Activated CD4-positive, alpha-beta T cell treated with anti-CD3 and anti-CD28 coated beads, Interleukin-2, amount 50 U/mL, for 24 hours (primary cell): ENCODE measurements at regions not wholly inside any gene's neighbourhood (a gene's known extent, or its start where the extent isn't known, plus 50 kb on each side); places are given as distances from the start of the nearest gene placed in this dataset.
"Not testable (repeated sequence)": the region's sequence is repeated elsewhere in the genome, so short reads cannot be mapped to it uniquely, and the experiment has no call there.

Experiments used
- DNase-seq, 2 donors: peaks; one replicate each; pipeline ENCODE4 v3.0.0-alpha.2; 2020; ENCODE audit warnings: low read depth in 1 of 2, low spot score in 1 of 2

GRCh38 chr2:111492995-111493719 is 372.4 kb downstream of the BCL2L11 start:
- not testable (repeated sequence) for DNase-seq

- DNase-seq, result not testable (repeated sequence)
These were observed 373.0 kb downstream of the BCL2L11 start for GRCh38 chr2:111493720-111494078.

DNA sequence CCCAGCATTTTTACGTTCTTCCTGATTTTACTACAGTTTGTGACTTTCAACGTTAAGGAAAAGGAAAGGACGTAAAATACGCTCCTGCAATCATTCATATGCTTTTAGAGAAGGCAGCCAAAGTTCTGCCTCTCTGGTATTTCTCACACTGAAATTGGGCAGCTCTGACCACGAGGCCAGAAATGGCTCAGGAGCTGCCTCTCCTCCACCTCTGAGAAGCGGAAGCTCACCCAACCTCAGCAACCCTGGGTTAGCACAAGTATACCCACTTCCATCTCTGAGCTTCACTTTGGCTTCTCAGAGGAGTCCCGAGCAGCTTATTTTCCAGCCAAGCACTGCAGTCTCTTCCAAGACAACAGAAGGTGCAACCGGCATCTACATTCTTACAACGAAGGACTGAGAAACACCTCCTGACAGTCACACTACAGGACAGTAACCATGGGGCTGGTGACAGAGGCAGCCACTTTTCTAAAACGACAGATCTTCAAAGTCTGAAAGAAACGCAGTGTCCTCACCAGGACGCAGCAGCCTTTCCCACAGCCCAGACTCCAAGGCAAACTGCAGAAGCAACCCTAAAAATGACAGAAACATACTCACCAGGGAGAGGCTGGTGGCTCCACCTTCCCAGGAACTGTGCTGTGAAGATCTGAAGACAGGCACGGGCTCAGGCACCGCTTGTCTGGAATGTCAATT is 373.7 kb downstream of the BCL2L11 start:
- not testable (repeated sequence) for DNase-seq

DNA sequence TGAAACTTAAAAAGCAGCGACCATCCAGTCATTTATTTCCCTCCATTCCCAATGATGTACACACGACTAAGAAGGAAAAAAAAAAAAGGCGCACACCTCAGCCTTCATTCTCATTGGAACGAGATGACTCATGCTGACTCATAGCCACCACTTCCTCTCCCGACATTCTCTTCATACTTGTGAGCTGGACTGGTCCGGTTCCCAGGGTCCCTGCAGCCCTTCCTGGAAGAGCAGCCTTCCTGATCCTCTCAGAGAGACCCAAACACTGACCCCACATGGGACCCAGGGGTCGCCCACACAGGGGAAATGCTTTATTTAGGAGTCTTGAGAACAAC is 374.2 kb downstream of the BCL2L11 start:
- not testable (repeated sequence) for DNase-seq

DNA sequence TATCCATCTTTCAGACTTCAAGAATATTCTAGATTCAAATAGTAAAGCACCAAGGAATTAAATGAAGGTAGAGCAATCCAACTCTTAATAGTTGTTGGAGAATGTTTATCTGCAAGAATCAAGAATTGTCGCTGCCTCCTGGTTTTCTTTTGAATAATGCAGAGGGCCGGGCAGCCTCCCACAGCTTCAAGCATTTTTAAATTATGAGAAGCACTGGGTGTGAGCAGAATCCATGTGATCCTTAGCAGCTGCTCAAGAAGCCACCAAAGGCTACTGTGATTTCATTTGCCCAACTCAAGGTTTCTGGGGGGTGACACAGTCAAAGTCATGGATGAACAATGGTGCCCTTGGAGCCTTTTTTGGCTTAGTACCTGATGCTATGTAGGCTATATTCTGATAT is 374.9 kb downstream of the BCL2L11 start:
- DNase-seq, result not testable (repeated sequence)

- not testable (repeated sequence) for DNase-seq
These were observed 375.5 kb downstream of the BCL2L11 start for GRCh38 chr2:111496176-111496575.

DNA sequence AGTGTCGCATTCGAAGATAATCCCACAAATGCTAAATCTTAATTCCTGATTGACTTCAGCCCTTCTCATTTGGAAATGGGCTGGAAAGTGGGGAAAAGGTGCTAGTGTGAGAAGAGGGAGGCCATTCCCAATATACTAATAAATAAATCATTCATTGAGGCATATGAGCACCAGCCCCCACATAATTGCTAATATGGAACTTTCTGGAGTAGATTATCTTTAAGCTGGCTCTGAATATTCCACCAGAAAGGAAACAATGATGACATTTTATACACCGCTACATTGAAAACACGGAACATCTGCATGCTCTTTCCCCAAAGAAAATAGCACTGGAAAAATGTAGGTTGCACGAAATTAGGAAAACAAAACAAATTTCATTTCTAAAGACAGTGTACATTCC is 376.1 kb downstream of the BCL2L11 start:
- not testable (repeated sequence) for DNase-seq

- not testable (repeated sequence) for DNase-seq
These were observed 376.6 kb downstream of the BCL2L11 start for GRCh38 chr2:111497270-111497669.

DNA sequence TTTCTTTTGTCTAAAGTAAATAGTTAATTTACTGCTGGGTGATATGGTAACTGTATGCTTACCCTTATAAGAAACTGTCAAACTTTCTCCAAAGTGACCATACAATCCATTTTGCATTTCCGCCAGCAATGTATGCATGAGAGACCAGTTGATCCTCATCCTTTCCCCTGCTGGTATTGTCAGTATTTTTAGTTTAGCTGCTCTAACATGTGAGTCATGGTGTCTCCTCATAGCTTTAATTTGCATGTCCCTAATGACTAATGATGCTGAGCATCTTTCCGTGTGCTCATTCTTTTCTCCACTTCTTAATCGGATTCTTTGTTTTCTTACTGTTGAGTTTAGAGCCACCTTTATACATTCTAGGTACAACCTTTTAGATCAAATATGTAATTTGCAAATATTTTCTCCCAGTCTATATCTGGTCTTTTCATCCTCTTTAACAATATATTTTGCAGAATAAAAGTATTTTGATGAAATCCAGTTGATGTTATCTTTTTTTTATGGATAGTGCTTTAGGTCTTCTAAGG is 379.9 kb downstream of the BCL2L11 start:
- not testable (repeated sequence) for DNase-seq

GRCh38 chr2:111503844-111504570 is 380.0 kb downstream of the ANAPC1 start:
- DNase-seq, result not testable (repeated sequence)

DNA sequence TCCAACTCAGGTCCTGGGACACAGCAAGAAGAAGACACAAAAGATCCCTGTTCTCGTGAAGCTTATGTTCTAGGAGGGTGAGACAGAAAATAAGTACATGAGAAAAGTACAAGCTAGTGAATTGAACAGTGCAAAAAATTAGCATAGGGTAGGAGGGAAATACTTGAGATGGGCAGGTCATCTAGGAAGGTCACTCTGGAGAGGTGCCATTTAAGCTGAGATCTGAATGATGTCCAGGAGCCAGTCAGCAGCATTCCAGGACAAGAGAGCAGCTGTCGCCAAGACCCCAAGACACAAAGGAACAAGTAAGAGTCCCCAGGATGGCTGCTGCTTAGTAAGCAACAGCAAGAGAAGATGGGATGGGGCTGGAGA is 379.4 kb downstream of the ANAPC1 start:
- not testable (repeated sequence) for DNase-seq

DNA sequence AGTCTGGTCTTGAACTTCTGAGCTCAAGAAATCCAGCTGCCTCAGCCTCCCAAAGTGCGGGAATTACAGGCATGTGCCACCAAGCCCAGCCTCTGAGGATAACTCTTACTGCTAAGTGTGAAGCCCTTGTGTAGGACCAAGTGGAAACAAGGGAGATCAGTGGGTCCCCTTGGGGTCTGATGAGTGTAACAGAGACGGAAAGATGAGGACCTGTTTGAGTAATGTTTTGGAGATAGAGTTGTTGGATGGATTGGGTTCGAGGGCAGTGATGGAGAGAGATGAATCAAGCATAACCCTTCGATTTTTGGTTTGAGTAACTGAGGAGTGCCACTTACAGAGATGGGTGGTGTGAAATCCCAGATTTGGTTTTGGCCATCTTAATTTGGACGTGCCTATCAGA is 378.7 kb downstream of the ANAPC1 start:
- DNase-seq, result not testable (repeated sequence)

GRCh38 chr2:111506936-111507335 is 377.1 kb downstream of the ANAPC1 start:
- DNase-seq, result not testable (repeated sequence)

GRCh38 chr2:111509225-111509869 is 374.6 kb downstream of the ANAPC1 start:
- not testable (repeated sequence) for DNase-seq

GRCh38 chr2:111510384-111510783 is 373.6 kb downstream of the ANAPC1 start:
- DNase-seq, result not testable (repeated sequence)

DNA sequence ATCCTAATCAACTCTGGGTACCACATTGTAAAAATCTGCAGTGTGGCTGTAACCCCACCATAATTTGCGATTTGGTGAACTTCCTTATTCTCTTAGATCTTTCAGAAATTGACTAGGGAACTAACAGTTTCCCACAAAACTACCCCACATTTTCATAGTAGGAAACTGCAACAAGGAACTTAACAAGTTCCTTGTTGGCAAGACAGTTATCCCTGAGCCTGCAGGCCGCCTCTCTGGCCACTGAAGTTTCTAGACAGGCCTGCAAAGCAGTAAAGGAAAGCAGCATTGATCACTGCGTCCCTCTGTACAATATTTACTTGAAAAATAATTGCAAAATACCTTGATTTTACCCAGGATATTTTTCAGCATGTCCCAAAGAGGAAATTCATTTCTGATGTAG is 372.9 kb downstream of the ANAPC1 start:
- not testable (repeated sequence) for DNase-seq

DNA sequence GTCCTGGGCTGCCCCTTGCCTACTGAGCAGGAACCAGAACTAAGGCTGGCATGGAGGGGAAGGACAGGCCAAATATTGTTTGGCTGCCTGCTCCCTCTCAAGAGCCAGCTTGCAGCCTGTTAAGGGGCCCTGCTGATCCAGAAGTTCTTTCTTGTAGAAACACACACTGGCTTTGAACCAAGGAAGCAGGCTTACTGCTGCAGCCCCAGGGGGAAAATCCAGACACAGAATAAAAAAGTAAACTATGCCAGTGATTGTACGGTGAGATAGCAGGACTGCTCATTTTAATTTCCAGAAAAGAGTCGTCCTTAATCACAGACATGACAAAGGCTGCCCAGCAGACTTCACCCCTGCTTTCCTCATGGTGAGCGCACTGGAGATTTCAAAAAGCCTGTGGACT is 371.6 kb downstream of the ANAPC1 start:
- DNase-seq, result not testable (repeated sequence)

GRCh38 chr2:111514138-111514537 is 369.9 kb downstream of the ANAPC1 start:
- not testable (repeated sequence) for DNase-seq

GRCh38 chr2:111517050-111517720 is 366.8 kb downstream of the ANAPC1 start:
- not testable (repeated sequence) for DNase-seq

GRCh38 chr2:111517721-111518053 is 366.3 kb downstream of the ANAPC1 start:
- not testable (repeated sequence) for DNase-seq

GRCh38 chr2:111519071-111519470 is 364.9 kb downstream of the ANAPC1 start:
- DNase-seq, result no peak
